ENCODE measurements at regions not wholly inside any gene's neighbourhood (a gene's known extent, or its start where the extent isn't known, plus 50 kb on each side); places are given as distances from the start of the nearest gene placed in this dataset.

GRCh38 chr5:56523790-56524575, 290.9 kb upstream of the ANKRD55 start:
- TF ChIP-seq POLR2AphosphoS5 (IDR thresholded peaks at IDR 0.05): no peak
- no peak for TF ChIP-seq CTCF (IDR thresholded peaks at IDR 0.05)
- no peak for TF ChIP-seq POLR2A (IDR thresholded peaks at IDR 0.05)

Measured in suprapubic skin (tissue), 4 donors.